T1000 (cell line): ENCODE measurements at regions not wholly inside any gene's neighbourhood (a gene's known extent, or its start where the extent isn't known, plus 50 kb on each side); places are given as distances from the start of the nearest gene placed in this dataset.

ENCODE experiments used
- DNase-seq: peaks from one replicate; lab custom pipeline; 2025; ENCODE audit warnings: mixed read lengths; lab: John Stamatoyannopoulos, UW

- DNase-seq = no peak
Observed at GRCh38 chr2:118237451-118237850, 149.2 kb downstream of the INSIG2 start.

DNA sequence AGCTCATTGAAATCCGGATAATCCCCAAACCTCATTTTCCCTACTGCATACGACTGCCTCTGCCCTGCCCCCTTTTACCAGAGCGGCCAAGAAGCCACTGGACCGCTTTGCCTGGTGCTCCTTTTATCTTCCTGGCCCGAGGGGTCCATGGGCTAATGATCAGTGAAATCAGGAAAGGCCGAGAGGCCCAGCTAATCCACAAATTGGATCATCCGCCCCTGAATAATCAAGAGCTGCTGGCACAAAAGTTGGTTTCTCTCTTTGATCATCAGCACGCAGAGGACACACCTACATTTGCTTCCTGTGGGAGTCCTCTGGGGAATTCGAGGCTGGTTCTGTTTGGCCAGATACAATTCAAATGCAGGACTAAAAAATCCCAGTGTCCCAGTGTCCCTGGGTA, 144.5 kb downstream of the INSIG2 start:
- DNase-seq = no peak

DNA sequence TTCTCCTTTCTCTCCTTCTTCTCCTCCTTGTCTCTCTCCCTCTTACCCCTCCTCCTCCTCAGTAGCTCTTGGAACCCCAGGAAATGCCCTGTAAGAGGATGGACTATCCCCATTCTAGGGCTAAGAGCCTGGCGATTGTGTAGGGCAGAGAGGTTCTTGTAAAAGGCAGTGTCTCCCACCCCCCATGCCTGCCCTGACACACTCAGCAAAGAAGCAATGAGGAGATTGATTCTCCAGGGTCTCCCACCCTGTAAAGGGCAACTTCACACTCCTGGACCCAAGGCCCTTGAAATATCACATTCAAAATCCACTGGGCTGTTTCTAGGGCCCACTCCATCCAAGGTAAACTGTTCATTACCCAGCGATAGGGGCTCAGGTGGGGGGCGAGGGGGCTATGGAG, 144.1 kb downstream of the INSIG2 start:
- DNase-seq = no peak

DNA sequence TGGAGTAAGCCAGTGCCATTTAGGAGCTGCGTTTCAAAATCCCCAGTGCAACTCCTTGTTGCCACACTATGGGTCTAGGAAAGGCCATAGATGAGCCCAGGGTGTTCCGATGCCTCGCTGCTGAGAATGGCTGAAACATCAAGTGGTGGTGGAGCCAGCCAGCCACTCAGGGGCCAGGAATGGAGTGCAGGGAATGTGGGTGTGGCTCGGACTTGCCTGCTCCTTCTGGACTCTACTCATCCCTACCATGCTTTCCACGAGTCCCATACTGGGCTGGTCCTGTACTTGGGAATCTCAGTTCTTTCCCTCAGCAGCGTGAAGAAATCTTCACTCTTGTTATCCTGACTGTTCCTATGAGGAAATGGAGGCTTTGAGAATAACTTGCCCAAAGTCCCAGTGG, 143.5 kb downstream of the INSIG2 start:
- no peak for DNase-seq

DNA sequence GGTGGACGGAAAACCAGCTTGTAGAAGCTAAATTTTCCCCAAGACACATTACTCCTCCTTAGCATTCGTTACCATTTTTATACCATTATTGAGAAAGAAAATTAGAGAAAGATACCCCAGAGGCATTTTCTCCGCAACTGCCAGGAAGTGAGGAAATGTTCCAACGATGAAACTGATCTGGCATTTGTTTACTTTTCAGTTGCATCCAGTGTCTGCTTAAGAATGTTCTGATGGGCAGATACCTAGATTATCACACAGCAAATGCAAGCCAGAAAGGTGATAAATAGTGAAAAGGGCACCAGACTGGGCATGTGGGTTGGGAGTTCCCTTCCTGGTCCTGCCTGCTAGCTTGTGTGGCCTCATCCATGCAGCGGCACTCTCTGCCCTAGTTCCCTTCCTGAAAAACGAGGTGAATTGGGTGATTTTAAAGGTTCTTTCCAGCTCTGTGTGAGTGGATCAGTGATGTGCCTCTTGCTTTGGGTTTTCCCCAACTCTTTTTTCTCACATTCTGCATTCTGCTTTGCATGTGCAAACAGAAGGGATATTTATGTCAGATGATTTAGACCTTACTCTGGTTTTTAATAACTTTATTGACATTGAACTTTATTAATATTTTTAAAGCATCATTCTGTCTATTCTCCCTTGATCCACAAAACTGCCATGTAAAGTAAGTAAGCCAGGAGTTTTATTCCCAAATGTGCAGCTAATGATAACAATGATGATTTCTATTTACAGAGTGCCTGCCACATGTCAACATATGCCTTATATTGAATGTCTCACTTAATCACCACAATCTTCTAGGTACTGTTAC, 139.6 kb downstream of the INSIG2 start:
- no peak for DNase-seq

DNA sequence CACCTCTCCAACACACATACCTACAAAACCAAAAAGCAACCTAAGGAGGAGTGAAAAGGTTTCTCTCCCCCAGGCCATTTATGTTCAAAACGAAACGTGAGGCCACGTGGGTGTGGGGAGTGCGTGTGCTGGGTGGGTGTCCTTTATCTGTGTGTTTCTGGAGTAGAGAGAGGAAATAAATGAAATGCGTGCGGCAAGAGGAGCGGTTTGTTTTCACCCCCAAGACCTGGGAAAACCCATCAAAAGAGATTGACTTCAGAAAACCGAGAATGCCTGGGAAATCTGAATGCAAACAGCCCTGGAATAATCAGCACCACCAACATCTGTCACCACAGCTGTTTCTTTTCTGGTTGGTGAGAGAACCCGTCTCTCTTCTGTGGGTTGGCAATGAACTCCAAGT, 137.4 kb downstream of the INSIG2 start:
- DNase-seq = no peak

- no peak for DNase-seq
Observed at GRCh38 chr2:118224895-118225311, 136.6 kb downstream of the INSIG2 start.

- no peak for DNase-seq
Observed at GRCh38 chr2:118223992-118224894, 136.0 kb downstream of the INSIG2 start.

GRCh38 chr2:118223511-118223991, 135.3 kb downstream of the INSIG2 start:
- no peak for DNase-seq

- DNase-seq = no peak
Observed at GRCh38 chr2:118222672-118223421, 134.6 kb downstream of the INSIG2 start.

DNA sequence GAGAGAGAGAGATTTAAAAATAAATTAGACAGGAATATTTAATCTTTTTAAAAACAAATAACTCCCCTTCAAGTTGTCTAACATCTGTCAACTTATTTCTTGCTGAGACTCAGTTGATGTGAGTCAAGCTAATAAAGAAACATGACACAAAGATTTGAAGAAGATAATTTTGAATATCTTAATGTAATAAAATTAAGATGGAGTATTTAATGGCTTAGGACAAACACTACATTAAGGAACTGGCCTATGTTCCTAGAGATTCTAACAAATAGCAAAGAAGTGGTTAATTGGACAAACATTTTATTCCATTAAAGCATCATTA, 134.0 kb downstream of the INSIG2 start:
- DNase-seq = no peak

GRCh38 chr2:118221536-118222272, 133.4 kb downstream of the INSIG2 start:
- DNase-seq = no peak

DNA sequence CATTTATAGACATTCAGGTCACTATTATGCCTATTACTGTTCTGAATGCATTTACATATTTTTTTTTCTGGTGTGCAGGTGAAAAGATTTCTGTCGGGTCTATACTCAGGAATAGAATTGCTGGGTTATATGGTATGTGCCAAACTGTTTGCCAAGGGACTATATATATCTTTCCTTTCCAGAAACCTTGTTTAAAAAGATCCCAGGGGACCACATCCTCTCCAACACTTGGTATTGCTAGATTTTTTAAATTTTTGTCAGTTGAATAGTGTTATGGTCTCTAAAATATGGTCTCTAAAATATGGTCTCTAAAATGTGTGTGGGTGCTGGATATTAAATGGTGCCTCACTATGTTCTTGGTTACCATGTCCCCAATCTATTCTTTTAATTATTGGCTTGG, 131.3 kb downstream of the INSIG2 start:
- no peak for DNase-seq

- no peak for DNase-seq
Observed at GRCh38 chr2:118216224-118216623, 128.0 kb downstream of the INSIG2 start.

- no peak for DNase-seq
Observed at GRCh38 chr2:118209727-118210126, 121.5 kb downstream of the INSIG2 start.

DNA sequence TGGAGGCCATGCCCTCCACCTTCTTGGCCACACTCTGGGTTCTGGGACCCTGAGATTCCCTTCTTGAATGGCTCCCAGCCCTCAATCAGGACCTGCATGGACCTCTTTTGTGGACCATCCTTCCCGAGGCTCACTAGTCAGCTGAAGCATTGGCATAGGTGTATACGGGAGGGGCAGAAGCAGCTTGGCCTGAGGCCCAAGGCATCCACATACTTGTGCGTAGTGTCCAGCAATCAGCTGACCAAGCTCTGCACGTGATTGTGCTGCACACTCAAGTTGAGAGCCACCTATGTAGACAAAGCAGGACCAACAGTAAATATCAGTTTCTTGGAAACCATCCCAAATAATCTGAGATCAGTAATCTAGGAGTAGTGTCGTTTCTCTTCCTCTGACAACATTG, 119.6 kb downstream of the INSIG2 start:
- DNase-seq = no peak

DNA sequence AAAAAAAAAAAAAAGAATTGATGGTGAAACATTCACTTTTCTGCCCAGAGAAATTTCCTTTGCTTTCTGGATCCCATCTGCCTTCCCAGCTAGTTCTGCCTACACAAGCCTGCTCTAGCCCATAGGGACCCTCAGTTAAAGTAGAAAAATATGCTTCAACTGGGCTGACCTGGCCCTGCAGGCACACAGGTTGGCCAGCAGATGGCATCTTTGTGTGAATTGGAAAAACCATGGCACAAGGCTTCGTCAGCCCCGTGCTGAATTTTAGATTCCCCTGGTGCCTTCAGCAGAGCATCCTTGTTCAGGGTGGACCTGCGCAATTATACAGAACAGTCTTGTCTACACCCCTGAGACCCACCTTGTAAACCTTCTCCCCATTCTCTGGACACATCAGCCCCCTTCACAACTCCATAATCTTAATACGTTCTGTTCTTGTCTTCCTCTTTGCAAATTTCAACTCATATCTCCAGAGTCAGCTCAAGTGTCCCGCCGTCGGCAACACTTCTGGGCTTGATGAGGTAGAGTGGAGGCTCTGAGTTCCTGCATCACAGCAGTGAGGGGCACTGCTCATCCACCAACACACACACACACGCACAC, 114.5 kb downstream of the INSIG2 start:
- DNase-seq = no peak

- DNase-seq = no peak
Observed at GRCh38 chr2:118198268-118198667, 110.0 kb downstream of the INSIG2 start.

DNA sequence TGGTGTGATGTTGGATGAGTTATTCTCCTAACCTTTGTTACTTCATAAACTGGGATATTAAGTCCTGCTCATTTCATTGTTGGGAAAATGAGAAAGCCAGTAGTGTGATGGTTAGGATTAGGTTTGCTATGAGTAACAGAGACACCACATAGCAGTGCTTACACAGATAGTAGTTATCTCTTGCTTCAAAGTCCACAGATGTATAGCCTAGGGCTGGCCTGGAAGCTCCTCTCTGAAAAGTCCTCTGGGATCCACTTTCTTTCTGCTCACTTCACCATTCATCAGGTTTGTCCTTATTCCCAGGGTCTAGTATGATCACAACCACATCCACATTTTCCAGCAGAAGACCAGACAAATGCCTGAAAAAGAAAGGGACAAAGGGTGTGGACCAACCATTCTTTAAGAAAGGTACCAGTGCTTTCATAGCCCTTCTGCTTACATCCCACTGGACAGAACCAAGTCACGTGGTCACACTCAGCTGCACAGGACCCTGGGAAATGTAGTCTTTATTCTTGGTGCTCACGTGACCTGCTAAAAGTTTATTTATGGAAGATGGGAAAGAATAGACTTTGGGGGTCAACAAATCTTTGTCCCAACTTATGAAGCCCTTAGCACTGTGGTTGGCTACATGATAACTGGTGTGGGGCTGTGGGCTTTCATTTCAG, 108.9 kb downstream of the INSIG2 start:
- DNase-seq = no peak

DNA sequence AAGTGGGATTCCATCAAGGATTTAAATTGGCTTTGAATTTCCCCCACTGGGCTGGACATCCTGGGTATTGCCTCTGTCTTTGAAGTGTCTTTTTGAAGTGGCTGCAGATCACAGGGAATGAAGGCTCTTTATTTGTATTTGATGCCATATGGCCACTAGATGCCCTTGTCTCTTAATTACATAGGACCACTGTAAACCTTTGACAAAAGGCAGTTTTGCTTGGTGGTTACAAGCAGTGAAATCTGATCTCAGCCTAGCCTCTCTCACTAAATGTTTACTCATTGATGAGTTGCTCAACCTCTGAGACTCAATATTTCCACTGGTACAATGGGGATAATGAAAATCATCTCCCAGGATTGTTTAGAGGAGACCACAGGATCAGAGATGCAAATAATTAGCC, 102.2 kb downstream of the INSIG2 start:
- DNase-seq = no peak

DNA sequence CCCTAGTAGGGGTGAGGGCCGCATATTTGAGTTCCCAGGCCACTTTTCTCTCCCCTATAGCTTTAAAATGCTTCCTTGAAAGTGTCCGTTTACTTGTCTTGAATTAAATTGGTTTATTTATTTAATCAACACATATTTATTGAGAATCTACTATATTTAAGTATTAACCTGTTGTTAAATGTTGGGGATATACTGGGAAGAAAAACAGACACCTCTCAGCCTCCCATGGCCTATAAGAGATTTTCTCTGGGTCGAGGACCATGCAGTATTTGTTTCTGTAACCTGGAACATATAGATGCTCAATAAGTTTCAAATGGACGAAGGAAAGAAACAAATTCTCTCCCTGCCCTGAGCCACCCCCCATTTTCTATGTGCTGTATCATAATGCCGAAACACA, 98.6 kb downstream of the INSIG2 start:
- no peak for DNase-seq
